ENCODE measurements at regions not wholly inside any gene's neighbourhood (a gene's known extent, or its start where the extent isn't known, plus 50 kb on each side); places are given as distances from the start of the nearest gene placed in this dataset.

GRCh38 chr5:98569288-98569687 is 204.2 kb upstream of the RGMB start:
- intact Hi-C loops (cut with micrococcal nuclease), result no loop called here

GRCh38 chr5:98570010-98570409 is 203.5 kb upstream of the RGMB start:
- intact Hi-C loops (cut with micrococcal nuclease), result no loop called here
- peaks cover 25% of the 10 kb centered on the region for H3K27me3 Mint-ChIP-seq (ENCODE audit: insufficient read depth, unreplicated experiment)
- H3K36me3 Mint-ChIP-seq (ENCODE audit: insufficient read depth, unreplicated experiment), result no peaks in the 10 kb centered on the region
- no peak overlapping the region for H3K4me3 Mint-ChIP-seq (ENCODE audit: unreplicated experiment)
- TF ChIP-seq, protein P1, sequence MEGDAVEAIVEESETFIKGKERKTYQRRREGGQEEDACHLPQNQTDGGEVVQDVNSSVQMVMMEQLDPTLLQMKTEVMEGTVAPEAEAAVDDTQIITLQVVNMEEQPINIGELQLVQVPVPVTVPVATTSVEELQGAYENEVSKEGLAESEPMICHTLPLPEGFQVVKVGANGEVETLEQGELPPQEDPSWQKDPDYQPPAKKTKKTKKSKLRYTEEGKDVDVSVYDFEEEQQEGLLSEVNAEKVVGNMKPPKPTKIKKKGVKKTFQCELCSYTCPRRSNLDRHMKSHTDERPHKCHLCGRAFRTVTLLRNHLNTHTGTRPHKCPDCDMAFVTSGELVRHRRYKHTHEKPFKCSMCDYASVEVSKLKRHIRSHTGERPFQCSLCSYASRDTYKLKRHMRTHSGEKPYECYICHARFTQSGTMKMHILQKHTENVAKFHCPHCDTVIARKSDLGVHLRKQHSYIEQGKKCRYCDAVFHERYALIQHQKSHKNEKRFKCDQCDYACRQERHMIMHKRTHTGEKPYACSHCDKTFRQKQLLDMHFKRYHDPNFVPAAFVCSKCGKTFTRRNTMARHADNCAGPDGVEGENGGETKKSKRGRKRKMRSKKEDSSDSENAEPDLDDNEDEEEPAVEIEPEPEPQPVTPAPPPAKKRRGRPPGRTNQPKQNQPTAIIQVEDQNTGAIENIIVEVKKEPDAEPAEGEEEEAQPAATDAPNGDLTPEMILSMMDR (IDR thresholded peaks at IDR 0.05; ENCODE audit: unreplicated experiment), result no peak
- DNase-seq (ENCODE audit: unreplicated experiment), result peak; percentile 54
- H3K9me3 Mint-ChIP-seq (ENCODE audit: unreplicated experiment), result no peaks in the 10 kb centered on the region
- ChIA-PET POLR2A (interaction anchor here (0.7 to 1.0 kb wide), 2 partner anchors 8 to 235 kb away, joined by 3 to 4 read pairs; no protein-coding TSS in a partner anchor), CTCF (no interaction called here)
- H3K4me1 Mint-ChIP-seq (ENCODE audit: insufficient read depth, unreplicated experiment), result no peaks in the 10 kb centered on the region
- no peak overlapping the region for H3K27ac Mint-ChIP-seq (ENCODE audit: low read depth, unreplicated experiment)
- no TSS peak for BruUV-seq (replicated peaks)

More at GRCh38 chr5:98569288-98569687, 204.2 kb upstream of the RGMB start:
- Mint-ChIP-seq H3K27ac (ENCODE audit: low read depth, unreplicated experiment) (no peak overlapping the region), H3K9me3 (ENCODE audit: unreplicated experiment) (no peaks in the 10 kb centered on the region), H3K4me3 (ENCODE audit: unreplicated experiment) (no peak overlapping the region), H3K4me1 (ENCODE audit: insufficient read depth, unreplicated experiment) (no peaks in the 10 kb centered on the region), H3K36me3 (ENCODE audit: insufficient read depth, unreplicated experiment) (no peaks in the 10 kb centered on the region), H3K27me3 (ENCODE audit: insufficient read depth, unreplicated experiment) (peaks cover 25% of the 10 kb centered on the region)
- ChIA-PET POLR2A (no interaction called here), CTCF (interaction anchor here (1.4 kb wide), 1 partner anchor 199 kb away, joined by 6 read pairs; no protein-coding TSS in a partner anchor)
- TF ChIP-seq, protein P1 (IDR thresholded peaks at IDR 0.05; ENCODE audit: unreplicated experiment), result no peak
- DNase-seq (ENCODE audit: unreplicated experiment), result no peak
- BruUV-seq (replicated peaks), result no TSS peak

GRCh38 chr5:98570661-98571191 is 202.7 kb upstream of the RGMB start:
- Mint-ChIP-seq H3K27me3 (ENCODE audit: insufficient read depth, unreplicated experiment) (peaks cover 25% of the 10 kb centered on the region), H3K9me3 (ENCODE audit: unreplicated experiment) (no peaks in the 10 kb centered on the region), H3K36me3 (ENCODE audit: insufficient read depth, unreplicated experiment) (no peaks in the 10 kb centered on the region), H3K27ac (ENCODE audit: low read depth, unreplicated experiment) (no peak overlapping the region), H3K4me1 (ENCODE audit: insufficient read depth, unreplicated experiment) (no peaks in the 10 kb centered on the region), H3K4me3 (ENCODE audit: unreplicated experiment) (no peak overlapping the region)
- POLR2A ChIA-PET, result interaction anchor here (1.0 kb wide), 1 partner anchor 236 kb away, joined by 4 read pairs; no protein-coding TSS in a partner anchor
- no peak for DNase-seq (ENCODE audit: unreplicated experiment)
- intact Hi-C loops (cut with micrococcal nuclease), result no loop called here
- CTCF ChIA-PET, result no interaction called here
- no TSS peak for BruUV-seq (replicated peaks)
- TF ChIP-seq, protein P1 (IDR thresholded peaks at IDR 0.05; ENCODE audit: unreplicated experiment), result no peak

- no TSS peak for BruUV-seq (replicated peaks)
- intact Hi-C loops (cut with micrococcal nuclease), result no loop called here
- H3K4me1 Mint-ChIP-seq (ENCODE audit: insufficient read depth, unreplicated experiment), result no peaks in the 10 kb centered on the region
- H3K4me3 Mint-ChIP-seq (ENCODE audit: unreplicated experiment), result no peak overlapping the region
- TF ChIP-seq, protein P1 (IDR thresholded peaks at IDR 0.05; ENCODE audit: unreplicated experiment), result no peak
- ChIA-PET CTCF (no interaction called here), POLR2A (no interaction called here)
- no peak for DNase-seq (ENCODE audit: unreplicated experiment)
- no peaks in the 10 kb centered on the region for H3K36me3 Mint-ChIP-seq (ENCODE audit: insufficient read depth, unreplicated experiment)
- no peaks in the 10 kb centered on the region for H3K9me3 Mint-ChIP-seq (ENCODE audit: unreplicated experiment)
- peaks cover under 1% of the 10 kb centered on the region for H3K27me3 Mint-ChIP-seq (ENCODE audit: insufficient read depth, unreplicated experiment)
- H3K27ac Mint-ChIP-seq (ENCODE audit: low read depth, unreplicated experiment), result no peak overlapping the region
These were observed 199.6 kb upstream of the RGMB start for GRCh38 chr5:98573834-98574320.
